GM18519 (cell line): ENCODE measurements at regions not wholly inside any gene's neighbourhood (a gene's known extent, or its start where the extent isn't known, plus 50 kb on each side); places are given as distances from the start of the nearest gene placed in this dataset.

ENCODE experiments used
- ATAC-seq: cut with Tn5 transposase; IDR thresholded peaks from one replicate; pipeline ENCODE4 v1.9.1; 2021; ENCODE audit warnings: mild to moderate bottlenecking, moderate library complexity; ENCODE audit not compliant: unreplicated experiment, low FRiP score

DNA sequence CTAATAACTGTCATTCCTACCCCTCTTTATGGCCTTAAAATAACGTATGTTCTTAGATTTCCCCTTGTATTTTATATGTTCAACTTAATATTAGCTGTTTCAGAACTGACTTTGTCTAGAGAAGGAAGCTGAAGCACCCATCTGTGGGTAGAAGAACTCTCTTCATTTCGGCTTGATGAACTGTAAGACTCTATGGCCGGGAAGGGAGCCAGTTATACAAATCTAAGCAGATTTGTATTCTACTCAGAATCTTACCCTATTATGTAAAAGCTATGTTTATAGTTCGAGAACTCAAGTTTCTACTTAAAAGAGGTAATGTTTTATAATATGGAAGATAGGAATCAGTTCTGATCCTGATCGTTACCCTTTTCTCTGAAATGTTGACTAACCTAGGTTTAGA, 390.9 kb upstream of the PRICKLE1 start:
- no peak for ATAC-seq

DNA sequence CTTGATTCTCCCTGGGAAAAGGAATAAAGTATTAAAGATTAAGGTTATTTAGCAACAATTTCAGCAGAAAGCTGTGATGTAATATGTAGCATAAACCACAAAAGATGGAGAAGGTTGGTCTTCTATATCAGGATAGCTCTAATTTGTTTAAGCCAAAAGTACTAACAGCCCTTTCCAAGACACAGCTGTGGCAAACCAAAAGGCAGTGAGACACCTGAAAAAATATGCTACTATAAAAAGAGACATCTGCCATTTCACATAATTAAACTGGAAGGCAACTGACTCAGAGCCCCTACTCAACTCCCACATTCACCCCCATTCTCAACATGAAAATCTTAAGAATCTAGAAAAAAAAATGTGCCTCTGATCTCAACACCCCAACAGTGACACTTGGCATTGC, 390.2 kb upstream of the PRICKLE1 start:
- ATAC-seq, result no peak

DNA sequence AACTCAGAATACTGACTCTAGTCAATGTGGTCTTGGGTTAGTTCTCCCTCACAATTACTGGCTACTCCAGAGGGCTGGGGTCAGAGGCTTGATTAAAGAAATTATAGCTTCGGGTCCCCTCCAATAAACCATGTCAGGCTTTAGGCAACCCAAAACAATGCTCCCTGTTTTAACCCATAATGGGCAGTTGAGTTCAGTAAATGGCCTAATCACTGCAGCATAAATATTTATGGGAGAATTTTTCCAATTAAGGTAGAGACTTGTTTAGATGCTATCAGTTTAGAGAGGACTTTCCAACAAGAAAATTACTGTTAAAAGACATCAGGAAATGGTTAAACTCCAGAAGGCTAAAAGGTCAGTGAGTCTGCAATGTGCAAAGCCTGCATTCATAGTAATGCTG, 389.2 kb upstream of the PRICKLE1 start:
- no peak for ATAC-seq

DNA sequence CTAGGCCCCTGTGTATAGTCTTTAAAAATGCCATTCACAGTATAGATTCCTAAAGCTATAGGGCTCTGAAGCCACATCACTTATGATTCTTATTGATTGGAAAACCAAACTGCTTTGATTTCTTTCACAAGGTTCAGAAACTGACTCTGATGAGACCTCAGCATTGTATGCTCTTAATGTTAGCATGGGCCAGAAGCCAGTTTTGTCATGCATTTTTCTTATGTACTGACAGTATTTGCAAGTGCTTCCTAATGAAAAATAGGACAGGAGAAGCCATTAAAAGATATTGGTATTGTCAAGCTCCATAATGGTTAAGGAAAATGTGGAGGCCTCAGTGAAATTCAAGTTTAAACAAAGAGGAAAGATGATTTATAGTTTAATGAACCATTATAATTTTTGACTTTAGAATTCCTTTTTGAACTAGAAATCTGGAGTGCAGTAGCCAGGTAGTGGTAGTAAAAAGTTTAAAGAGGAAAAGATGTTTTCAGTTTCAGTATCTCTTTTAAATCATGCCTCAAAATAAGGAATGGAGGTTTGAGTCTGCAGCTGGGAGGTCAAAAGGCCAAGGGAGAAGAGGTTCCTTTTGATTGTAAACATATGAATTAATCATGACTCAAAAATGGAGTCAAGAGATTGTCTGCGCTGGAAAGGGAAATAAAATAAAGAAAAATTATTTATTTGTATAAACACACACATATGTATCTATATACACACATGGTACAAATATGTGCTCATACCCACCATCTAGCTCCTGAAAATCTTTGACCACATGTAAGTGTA, 388.1 kb upstream of the PRICKLE1 start:
- ATAC-seq, result no peak

DNA sequence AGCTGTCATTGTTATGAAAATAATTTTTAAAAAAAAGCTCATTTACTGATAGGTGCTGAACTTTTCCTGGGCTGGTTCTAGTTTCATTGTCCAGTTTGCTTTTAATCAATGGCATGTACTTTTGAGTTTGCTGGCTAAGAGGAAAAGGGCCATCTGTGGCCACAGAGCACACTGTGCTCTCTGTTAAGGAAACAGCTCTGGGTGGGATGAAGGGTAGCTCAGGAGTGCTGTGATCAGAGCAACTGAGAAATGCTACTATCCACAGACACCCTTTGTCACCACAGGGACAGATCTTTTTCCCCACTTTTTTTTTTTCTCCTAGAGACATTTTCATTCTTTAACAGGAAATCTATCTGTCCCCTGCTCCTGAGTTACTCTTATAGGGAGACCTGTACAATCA, 387.1 kb upstream of the PRICKLE1 start:
- ATAC-seq, result no peak

DNA sequence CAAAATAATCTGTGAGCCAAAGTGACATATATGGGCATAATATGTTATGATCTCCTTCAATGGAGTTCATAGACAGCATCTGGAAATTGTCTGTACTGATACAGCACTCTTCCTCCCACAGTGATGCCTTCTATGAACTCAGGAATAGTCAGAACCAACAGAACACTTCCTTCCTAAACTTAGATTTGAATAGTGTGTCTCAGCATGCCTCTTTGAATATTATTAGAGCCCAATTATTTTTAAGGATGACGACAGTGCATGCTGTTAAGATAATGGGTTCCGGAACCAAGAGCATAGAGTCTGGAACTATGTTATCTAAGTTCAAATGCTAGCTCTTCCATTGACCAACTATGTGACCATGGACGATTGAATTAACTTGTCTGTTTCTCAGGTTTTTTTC, 386.6 kb upstream of the PRICKLE1 start:
- ATAC-seq, result no peak

DNA sequence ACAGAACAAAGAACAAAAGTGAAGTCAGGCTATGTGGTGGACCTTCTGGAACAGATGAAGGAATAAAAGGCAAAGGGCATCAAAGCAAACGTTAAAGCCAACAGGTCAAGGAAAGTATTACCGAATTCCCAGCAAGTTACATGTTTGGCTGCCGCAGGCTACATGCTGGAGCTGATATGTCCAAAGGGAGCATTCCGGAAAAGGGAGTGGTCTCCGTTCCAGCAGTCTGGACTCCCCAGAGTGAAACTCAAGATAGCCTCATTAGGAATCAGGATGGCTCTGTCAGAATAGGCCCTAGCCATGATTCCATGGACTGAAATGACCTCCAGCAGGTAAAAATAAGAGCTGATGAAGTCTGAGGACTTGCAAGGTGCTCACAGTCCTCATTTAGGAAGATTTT, 379.8 kb upstream of the PRICKLE1 start:
- ATAC-seq, result no peak

DNA sequence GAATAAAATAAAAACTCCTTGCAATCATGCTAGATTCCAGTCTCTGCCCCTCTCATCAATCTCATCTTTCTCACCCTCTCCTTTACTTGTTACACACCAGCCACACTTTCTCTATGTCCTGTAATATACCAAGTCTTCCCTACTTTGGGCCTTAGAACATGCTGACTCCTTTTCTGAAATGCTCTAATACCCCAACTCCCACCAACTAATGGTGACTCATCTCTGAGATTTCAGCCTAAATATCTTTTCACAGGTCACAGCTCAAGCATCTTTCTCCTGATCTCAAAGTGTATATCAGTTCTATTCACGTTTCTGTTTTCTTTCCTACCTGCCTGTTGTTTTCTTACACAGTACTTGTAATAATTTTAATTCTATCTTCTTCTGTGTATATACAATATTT, 378.9 kb upstream of the PRICKLE1 start:
- ATAC-seq, result no peak

DNA sequence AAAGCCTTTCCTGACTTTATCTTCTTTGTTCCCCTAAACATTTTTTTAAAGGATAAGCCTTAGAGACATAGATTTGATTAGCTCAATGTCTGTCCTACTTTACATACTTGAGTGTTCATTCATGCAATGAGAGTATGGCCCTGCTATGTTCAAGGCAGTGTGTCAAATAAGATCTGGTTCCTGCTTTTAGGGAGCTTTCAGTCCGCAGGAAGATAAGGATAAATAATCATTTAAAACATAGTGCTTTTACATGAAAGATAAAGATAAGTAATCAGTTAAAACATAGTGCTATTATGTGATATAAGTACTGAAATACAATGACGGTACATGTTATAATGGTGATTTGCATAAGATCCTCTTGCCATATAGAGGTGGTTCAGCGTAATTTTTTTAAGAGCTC, 378.3 kb upstream of the PRICKLE1 start:
- no peak for ATAC-seq

DNA sequence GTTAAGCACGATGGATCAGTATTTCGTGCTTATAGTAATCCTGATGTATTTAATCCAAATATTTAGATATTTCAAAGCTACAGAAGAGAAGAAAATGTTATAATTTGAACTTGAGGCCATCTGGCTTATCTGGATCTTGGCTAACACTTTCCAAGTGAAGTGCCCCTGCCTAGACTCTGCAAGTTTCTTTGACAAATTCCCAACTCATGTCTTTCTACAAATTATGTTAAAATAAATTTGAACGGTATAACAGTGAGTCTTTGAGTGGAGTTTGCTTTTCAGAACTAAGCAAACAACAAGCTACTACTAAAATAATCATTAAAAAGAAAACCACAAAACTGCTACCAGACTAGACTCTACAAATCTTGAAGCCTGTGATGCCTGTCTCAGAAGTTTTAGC, 374.4 kb upstream of the PRICKLE1 start:
- no peak for ATAC-seq

DNA sequence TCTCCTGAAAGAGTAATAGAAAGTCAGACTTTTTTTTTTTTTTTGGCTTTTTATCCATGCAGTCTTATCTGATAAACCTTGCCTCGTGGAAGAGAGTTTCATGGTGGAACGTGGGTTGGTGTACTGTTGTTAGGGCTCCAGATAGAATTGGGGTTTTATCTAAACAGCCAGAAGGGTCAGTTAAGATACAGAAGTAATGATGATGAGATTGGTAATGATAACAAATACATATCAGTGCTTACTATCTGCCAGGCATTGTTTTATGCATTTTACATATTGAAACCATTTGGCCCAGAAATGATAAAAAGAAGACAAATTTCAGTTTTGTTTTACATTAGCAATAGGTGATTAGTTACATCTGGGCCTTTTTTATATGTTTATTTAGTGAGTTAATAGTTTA, 372.8 kb upstream of the PRICKLE1 start:
- ATAC-seq, result no peak

DNA sequence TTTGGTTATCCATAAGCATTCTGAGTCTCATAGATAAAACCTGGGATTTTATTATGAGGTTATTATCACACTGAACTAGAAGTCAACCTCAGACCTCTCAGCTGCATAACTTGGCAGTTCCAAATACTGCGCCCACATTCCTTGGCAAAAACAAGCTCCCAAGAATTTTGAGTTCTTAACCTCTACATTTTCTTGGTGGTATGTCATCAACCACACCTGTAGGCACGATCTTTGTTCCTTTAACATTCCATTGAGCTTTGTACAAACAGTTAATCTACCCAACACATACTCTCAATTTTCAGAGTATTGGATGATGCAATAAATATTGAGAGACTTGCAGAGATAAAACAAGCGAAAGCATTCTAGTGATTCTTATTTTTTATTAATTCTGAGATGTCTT, 371.8 kb upstream of the PRICKLE1 start:
- no peak for ATAC-seq

DNA sequence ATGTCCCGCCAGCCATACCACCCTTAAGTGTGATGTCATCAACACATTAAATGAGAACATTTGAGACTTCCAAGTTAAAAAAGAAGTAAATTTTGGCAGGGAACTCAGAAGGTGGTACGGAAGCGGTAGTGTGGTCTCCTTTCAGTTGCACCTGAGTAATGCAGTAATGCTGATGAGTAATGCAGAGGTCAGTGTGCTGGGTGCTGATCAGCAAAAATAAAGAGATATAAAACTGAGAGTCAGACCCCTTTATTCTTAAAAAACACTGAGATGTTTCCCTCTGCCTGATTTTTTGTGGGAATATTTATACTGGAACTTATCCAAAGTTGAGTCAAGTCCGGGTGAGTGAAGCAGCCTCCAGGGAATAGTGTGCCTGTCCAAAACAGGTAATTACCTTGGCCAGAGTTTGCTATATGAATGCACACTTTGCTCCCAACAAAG, 370.6 kb upstream of the PRICKLE1 start:
- ATAC-seq, result no peak

DNA sequence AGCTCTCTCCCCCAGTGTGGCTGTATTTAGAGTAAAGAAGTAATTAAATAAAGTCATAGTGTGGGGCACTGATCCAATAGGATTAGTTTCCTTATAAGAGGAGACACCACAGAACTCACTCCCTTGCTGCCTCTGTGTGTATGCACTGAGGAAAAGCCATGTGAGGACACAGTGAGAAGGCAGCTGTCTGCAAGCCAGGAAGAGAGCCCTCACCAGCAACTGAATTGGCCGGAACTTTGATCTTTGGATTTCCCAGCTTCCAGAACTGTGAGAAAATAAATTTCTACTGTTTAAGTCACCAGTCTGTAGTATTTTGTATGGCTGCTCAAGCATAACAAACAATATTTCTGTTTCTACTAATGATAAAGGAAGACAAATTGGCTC, 368.7 kb upstream of the PRICKLE1 start:
- no peak for ATAC-seq

DNA sequence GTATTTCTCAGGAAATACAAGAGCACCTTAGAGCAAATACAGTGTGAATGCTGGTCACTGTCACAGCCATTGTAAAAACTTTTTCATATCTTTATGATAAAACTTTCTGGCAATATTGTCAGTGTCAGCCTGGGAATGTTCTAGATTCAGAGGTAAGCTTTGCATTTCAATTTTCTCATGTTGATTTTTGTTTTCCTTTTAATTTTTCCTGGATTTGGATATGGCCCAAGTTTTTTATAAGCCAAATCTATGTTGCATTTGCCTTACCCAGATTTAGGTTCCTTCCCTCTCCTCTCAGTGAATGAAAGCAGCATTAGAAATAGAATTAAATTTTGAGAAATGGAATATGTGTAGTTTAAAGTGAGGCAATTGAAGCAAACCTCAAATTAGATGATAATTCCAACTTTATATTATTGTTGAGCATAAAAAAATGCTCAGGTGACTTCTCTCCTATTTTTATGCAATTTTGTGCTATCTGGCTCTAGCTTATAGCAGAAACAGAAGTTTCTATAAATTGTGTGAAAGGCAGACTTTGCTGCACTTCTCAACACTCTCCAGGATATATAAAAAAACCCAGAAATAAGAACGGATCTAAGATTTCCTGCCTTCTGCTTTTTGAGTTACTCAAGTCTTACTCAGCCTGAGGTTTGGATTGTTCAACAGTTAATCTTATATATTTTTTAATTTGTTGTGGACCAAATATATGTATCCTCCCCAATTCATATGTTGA, 368.2 kb upstream of the PRICKLE1 start:
- ATAC-seq, result no peak

DNA sequence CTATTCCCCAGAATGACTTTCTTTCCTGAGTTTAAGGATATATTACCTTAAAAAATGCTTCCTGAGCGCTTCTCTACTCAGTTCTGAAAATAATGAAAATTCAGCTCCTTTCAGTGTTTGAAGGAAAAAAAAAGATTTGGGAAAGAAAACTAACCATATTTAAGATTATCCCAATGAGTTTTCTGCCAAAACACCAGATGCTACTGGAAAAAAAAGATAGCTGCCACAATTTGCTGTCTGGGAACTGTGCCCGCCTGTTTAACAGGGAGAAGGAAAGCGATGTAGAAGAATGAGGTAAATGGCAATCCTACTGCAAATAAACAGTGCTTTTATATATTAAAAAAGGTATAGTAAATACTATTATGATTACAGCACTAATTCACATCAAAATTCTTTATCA, 367.6 kb upstream of the PRICKLE1 start:
- ATAC-seq, result no peak

DNA sequence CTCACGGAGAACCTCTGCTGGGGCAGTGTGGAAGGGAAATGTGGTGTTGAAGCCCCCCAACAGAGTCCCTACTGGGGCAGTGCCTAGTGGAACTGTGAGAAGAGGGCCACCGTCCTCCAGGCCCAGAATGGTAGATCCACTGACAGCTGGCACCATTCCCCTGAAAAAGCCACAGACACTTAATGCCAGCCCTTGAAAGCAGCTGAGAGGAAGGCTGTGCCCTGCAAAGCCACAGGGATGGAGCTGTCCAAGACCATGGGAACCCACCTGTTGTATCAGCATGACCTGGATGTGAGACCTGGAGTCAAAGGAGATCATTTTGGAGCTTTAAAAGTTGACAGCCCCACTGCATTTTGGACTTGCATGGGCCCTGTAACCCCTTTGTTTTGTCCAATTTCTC, 363.5 kb upstream of the PRICKLE1 start:
- no peak for ATAC-seq

DNA sequence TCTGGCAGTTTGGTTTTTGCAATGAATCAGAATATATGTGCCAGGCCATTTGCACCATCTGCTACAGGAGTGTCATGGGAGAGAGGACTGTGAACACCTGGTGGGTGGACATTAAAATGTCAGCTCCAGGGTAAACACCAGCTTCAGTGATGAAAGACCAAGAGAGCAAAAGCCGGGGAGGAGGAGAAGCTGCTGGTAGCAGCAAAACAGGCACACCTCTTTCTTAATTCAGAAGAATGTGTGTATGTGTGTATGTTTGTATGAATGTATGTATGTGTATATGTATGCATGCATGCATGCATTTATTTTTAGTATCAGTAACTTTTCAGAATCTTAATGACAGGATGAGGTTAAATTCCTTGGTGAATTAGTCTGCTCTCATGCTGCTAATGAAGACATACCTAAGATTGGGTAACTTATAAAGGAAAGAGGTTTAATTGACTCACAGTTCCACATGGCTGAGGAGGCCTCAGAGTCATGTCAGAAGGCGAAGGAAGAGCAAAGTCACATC, 357.4 kb upstream of the PRICKLE1 start:
- no peak for ATAC-seq

DNA sequence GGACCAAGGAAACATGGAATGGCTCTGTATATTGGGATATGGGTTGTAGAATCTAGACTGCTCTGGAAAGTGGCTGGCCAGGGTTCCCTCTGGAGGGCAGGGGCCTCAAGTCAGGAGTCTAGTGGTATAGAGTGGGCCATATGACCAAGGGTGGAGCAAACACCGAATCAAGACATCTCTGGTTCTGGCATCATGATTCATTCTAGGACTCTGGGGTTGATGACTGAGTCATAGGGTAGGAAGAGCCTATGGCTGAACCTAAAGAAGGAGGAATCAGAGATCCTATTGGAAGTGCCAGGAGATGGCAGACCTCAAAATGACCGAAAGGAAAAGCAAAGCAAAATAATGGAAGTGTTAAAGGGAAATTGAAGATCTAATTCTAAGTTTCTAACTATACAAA, 356.4 kb upstream of the PRICKLE1 start:
- ATAC-seq, result no peak

DNA sequence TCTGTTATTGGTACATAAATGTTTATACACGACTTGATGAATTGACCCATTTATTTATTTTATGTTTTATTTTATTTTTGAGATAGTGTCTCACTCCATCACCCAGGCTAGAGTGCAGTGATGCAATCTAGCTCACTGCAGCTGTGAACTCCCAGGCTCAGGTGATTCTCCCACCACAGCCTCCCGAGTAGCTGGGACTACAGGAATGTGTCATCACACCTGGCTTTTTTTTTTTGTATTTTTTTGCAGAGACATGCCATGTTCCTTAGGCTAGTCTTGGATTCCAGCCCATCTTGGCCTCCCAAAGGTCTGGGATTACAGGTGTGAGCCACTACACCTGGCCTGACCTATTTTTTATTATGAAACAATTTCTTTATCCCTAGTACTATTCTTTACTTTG, 355.0 kb upstream of the PRICKLE1 start:
- no peak for ATAC-seq

DNA sequence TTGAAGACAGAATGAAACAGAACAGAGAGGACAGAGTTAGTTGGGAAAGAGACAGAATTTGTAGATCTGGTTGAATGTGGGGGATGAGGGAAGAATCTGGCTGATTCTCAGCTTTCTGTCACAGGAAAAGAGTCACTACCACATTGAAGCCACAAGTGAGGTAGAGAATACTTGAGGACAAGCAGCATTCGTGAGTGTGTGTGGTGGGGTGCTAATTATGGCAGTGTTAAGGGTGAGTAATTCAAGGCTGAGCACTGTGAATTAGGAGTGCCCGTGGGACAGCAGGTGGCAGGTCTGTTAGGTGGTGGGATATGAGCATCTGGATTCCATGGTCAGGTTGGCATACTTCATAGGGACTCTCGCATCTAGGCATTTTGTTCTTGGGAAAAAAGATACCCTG, 347.4 kb upstream of the PRICKLE1 start:
- no peak for ATAC-seq

DNA sequence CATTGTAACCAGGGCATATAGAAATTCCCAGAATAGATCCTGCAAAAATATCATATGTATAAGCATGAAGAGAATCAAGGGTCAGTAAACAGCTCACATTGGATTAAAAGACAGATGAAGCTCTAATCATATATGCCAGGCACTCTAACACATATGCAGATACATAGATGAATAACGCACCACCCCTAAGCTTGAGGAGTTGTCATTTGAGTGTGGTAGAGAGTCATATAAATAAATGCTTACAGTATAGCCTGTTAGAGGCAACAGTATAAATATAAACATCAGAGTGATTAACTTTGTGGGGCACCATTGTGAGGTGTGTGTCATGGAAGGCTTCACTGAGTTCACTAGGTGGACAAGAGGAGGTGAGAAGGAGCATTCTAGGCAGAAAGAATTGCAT, 346.7 kb upstream of the PRICKLE1 start:
- ATAC-seq, result no peak
